Suppressor macrophage treated with lipopolysaccharide for 1 hour (primary cell): ENCODE measurements at regions not wholly inside any gene's neighbourhood (a gene's known extent, or its start where the extent isn't known, plus 50 kb on each side); places are given as distances from the start of the nearest gene placed in this dataset.
A peak's percentile ranks its signal among the peaks of the same experiment; 100 is the strongest.
"Not testable (repeated sequence)": the region's sequence is repeated elsewhere in the genome, so short reads cannot be mapped to it uniquely, and the experiment has no call there.

Experiments
- DNase-seq, 3 donors: peaks; one replicate each; pipeline ENCODE4 v3.0.0-alpha.2; 2020 to 2022

DNA sequence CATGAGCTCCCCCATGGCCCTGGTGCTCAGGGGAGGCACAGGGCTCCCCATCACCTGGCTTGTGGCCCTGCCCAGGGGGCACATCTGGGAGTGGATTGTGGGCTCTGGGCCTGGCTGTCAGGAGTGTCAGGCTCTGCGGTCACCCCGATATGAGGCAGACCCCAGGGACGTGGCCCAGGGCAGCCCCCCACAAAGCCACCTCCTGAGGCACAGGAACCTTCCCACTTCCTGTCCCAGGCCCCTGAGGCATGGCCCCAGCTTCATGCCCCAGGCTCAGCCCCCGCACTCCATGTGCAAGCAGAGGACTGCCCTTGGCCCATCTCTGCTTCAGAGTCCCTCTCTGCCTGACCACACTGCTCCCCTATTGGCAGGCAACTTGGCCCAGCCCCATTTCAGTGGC, 160.3 kb downstream of the PCTP start:
- DNase-seq, result no peak

GRCh38 chr17:55925440-55925839, 174.6 kb downstream of the PCTP start:
- DNase-seq, result no peak

DNA sequence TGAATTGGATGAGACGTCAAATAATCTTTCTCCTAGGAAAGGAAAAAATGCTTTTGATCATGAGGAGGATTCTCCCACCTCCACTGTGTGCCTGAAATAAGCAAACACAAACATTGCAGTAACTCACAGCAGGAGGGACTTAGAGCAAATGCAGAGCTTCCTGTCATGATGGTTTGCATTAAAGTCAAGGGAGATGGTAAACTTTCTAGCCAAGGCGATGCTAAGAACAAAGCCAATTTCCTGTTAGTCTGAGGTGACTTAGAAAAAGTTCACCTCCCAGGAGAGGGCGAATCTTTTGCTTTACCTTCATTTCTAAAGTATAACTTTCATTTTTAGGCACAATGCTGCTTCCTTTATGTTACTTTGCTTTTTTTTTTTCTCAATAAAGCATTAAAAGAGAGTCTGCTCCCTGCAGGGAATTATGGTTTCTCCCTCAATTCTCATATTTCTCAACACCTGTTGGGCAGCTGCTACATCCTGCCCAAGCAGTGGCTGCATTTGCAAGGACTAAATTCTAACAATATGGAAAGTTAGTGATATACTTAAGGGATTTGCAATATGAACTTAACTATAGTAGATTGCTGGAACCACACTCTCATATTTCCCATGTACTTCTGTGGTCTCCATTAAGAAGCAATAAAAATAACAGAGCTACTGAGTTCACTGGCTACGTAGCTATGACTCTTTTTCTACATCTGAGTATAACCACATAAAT, 175.6 kb downstream of the PCTP start:
- DNase-seq, result no peak

DNA sequence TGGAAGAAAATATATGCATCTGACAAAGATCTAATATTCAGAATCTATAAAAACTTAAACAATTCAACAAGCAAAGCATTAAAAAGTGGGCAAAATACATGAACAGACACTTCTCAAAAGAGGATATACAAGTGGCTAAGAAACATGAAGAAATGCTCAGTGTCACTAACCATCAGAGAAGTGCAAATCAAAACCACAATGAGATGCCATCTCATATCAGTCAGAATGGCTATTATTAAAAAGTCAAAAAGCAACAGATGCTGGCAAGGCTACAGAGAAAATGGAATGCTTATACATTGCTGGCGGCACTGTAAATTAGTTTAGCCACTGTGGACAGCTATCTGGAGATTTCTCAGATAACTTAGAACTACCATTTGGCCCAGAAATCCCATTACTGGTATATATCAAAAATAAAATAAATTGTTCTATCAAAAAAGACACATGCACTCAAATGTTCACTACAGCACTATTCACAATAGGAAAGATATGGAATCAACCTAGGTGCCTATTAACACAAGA, 179.5 kb downstream of the PCTP start:
- no peak for DNase-seq

GRCh38 chr17:55931446-55931845, 180.6 kb downstream of the PCTP start:
- peak; percentile 14 to 33 (median 20) for DNase-seq

DNA sequence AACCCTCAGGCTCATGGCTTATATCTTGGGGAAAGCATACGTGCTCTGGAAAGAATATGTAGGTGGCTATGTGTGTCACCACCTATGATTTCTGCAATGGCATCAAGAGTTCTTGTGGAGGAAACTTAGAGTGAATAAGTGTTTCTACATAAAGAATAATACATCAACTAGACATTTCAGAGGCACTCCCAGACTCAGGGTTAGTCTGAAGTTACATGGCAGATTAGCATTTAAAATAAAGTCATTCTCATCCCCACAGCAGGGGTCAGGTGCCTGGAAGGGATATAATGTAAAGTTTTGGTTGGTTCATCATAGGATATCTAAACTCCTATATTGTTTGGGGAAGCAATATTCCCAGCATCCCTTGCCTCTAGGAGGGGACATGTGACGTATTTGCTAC, 182.1 kb downstream of the PCTP start:
- no peak for DNase-seq

GRCh38 chr17:55939181-55939810, 188.4 kb downstream of the PCTP start:
- not testable (repeated sequence) for DNase-seq

GRCh38 chr17:55959756-55960155, 193.5 kb upstream of the ANKFN1 start:
- peak; percentile 10 to 21 (median 18) for DNase-seq

DNA sequence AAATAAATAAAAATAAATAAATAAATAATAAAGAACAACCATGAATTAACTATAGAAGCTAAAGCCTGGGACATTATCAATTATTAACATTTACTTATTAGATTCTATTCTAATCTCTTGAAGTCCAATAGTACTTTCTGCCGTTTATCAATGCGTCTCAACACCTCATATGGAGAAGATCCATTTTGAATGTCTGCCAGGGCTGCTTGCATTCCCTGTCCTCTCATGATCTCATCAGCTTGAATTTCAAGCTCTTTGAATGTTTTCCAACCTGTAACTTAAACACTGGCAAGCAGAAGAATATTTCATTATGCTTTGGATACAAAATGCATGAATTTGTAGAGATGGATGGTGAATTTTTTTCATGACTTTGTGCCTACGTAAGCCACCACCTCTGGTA, 191.9 kb upstream of the ANKFN1 start:
- DNase-seq, result no peak

GRCh38 chr17:55962951-55963401, 190.3 kb upstream of the ANKFN1 start:
- no peak for DNase-seq

DNA sequence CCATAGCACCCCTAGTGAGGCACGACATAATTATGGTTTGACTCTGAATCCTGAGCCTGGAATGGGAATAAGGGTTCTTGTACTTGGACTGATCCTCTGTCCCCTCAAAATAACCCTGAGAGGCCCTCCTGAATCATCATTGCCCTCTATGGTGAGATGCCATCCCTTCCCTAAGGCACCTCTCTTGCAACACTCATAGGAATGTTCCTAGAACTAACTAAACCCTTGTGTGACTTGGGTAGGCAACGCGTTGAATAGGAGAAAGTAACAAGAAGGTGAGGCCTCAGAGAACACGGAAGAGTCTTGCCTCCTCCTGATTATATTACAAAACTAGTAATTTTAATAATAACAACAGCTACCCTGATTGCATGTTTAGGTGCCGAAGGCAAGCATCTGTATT, 189.1 kb upstream of the ANKFN1 start:
- no peak for DNase-seq

DNA sequence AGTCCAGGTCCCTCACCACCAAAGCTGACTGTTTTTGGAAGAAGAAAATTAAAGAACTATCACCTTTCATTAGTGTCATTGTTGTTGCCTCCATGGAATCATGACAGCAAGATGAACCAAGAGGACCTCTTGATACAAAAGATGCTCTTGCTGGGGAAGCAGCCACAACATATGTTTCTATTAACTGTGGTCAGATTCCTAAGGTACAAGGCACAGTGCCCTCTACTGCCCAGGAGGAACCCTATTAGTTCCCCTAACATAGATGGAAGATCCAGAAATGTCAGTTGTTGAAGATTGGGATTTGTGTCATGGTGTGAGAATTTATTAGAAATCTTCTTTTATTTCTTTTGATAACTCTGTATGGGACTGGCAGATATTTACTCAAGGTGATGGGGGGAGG, 188.2 kb upstream of the ANKFN1 start:
- no peak for DNase-seq

GRCh38 chr17:55969562-55970324, 183.5 kb upstream of the ANKFN1 start:
- DNase-seq, result no peak

- DNase-seq, result no peak
These were observed 174.7 kb upstream of the ANKFN1 start for GRCh38 chr17:55978578-55978977.

GRCh38 chr17:55983096-55983495, 170.2 kb upstream of the ANKFN1 start:
- DNase-seq, result no peak

- DNase-seq, result peak in 2 of 3 donors; percentile 6 to 19
These were observed 166.5 kb upstream of the ANKFN1 start for GRCh38 chr17:55986817-55987216.

GRCh38 chr17:55988861-55989260, 164.4 kb upstream of the ANKFN1 start:
- DNase-seq, result no peak

DNA sequence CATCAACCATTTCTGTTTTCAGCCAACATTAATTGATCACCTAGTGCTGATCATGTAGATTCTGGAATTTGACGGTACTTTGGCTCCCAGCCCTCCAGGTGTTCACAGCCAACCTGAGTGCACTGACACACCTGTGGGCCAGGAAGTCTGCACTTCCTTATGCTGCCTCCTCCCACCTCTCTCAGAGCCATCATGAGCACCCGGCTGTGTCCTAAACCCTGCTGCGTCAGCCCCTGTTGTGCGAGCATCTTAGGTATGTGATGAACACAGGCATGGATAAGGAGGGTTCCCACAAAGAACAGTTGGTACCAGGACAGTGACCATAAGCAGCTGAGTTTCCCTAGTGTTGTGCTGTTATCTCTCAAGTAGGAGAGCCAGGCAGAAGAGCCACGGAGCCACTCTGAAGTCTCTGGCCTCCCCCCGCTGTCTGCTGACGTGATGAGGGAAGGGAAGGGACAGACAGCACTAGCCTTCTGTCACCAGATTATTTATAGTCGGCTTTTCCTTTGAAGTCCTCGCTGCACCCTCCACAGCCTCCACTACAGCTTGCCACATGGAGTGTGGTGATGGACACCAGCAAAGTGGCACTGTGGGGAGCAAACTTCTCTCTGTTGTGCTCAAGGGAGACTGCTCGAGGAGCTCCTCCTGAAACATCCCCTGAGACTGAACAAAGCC, 162.8 kb upstream of the ANKFN1 start:
- no peak for DNase-seq

- no peak for DNase-seq
These were observed 156.4 kb upstream of the ANKFN1 start for GRCh38 chr17:55996826-55997225.

DNA sequence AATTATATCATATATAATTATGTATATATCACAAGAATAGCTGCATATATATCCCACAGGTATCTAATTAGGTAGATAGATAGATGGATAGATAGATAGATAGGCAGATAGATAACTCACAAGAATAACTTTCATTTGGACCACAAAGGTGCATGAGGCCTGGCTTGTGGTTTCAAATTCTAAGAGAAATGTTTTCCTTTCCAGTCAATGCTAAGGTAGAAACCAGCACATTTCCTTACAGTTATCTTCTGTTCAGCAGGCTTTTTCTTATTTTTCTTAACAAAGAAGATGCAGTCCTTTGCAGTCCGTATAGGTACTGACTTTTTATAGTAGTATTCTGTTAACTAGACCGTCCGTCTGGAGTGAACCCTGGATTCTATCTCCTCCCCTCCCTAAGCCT, 152.9 kb upstream of the ANKFN1 start:
- no peak for DNase-seq

DNA sequence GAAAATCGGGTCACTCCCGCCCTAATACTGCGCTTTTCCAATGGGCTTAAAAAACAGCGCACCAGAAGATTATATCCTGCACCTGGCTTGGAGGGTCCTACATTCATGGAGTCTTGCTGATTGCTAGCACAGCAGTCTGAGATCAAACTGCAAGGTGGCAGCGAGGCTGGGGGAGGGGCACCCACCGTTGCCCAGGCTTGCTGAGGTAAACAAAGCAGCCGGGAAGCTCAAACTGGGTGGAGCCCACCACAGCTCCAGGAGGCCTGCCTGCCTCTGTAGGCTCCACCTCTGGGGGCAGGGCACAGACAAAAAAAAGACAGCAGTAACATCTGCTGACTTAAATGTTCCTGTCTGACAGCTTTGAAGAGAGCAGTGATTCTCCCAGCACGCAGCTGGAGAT, 150.6 kb upstream of the ANKFN1 start:
- DNase-seq, result not testable (repeated sequence)

DNA sequence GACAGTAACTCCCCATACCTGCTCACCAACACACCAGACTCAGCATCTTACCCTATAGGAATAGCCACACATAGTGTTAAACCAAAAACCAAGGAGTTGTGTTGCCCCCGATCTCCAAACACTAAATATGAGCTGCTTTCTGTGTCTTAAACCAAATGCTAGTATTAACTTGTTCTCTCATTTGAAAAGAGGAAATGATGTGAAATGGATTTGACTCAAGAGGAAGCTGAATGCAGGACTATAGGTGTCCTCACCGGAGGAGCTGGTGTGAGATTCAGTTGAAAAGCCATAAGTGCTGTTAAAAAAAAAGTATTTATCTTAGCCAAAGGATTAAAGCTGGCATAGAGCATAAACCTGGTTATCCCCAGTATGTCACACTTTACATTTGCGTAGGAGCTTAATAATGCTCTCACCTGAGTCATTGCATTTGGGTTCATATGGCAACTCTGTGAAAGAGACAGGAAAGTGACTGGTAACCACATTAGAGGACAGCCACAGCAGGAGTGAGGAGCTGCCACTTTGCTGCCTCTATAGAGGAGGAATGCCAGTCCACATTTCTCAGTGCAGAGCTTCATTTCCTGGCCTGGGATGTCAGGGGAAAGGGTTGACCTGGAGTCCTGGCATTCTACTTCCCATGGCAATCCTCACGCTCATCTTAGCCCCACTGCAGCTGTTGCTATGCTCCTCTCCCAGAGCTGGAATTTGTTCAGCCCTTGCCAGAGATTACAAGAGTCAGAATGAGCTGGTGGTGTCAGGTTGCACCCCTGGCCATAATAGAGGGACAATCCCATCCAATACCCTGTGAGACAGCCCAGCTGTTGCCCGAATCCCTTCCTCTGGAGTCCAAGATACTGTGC, 143.3 kb upstream of the ANKFN1 start:
- DNase-seq, result no peak
